Epithelial cell of esophagus (primary cell): ENCODE measurements at regions not wholly inside any gene's neighbourhood (a gene's known extent, or its start where the extent isn't known, plus 50 kb on each side); places are given as distances from the start of the nearest gene placed in this dataset.

ENCODE experiments used
- DNase-seq: peaks from one replicate; pipeline ENCODE4 v3.0.0; 2010; ENCODE audit warnings: low read depth
- H3K4me3 ChIP-seq: 2 replicates; pipeline ENCODE4 v1.5.1; 2011; ENCODE audit warnings: mild to moderate bottlenecking, low read length, control low read depth
- TF ChIP-seq, protein P1 (sequence below): IDR thresholded peaks from 2 replicates; pipeline ENCODE4 v1.5.1; 2011; ENCODE audit warnings: low read depth, mild to moderate bottlenecking, low read length, control low read depth, inconsistent platforms; ENCODE audit not compliant: insufficient read depth; ENCODE audit errors: missing control alignments

DNA sequence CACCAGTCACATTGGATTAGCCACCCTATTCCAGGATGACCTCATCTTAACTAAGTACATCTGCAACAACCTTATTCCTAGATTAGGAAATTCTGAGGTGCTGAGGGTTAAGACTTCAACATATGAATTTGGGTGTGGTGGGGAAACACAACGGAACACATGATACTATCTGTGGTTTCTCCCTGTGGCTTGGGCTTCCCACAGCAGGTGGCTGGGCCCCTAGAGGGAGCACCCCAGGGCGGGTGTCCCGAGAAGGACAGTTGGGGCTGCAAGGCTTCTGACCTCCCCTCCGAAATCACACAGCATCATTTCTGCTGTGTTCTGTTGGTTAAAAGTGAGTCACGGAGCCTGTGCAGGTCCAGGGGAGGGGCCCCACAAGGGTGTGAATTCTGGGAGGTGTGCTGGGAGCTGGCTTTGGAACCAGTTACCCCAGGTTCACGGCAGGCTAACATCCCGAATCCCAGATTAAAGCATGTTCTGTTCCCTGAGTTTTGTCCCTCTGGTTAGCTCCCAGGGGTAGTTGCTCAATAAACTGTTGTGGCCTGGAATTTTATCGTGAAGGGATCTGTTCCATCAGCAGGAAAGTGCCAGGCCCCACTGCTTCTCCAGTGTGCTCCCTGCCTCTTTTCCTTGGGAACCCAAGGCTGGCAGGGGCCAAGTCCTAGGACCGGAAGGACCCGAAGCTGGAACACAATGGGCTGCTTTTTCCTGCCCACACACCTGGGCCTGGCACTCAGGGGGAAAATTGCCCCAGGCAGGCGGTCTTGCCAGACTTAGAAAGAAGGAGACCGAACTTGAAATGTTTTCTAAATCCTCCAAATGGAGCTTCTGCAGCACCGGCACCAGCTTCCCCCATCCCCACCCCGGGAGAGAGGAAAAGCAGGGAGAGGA, 154.0 kb upstream of the WNT4 start:
- H3K4me3 ChIP-seq: no peak overlapping the region
- TF ChIP-seq, protein P1, sequence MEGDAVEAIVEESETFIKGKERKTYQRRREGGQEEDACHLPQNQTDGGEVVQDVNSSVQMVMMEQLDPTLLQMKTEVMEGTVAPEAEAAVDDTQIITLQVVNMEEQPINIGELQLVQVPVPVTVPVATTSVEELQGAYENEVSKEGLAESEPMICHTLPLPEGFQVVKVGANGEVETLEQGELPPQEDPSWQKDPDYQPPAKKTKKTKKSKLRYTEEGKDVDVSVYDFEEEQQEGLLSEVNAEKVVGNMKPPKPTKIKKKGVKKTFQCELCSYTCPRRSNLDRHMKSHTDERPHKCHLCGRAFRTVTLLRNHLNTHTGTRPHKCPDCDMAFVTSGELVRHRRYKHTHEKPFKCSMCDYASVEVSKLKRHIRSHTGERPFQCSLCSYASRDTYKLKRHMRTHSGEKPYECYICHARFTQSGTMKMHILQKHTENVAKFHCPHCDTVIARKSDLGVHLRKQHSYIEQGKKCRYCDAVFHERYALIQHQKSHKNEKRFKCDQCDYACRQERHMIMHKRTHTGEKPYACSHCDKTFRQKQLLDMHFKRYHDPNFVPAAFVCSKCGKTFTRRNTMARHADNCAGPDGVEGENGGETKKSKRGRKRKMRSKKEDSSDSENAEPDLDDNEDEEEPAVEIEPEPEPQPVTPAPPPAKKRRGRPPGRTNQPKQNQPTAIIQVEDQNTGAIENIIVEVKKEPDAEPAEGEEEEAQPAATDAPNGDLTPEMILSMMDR: no peak
- peak; percentile 53 for DNase-seq

DNA sequence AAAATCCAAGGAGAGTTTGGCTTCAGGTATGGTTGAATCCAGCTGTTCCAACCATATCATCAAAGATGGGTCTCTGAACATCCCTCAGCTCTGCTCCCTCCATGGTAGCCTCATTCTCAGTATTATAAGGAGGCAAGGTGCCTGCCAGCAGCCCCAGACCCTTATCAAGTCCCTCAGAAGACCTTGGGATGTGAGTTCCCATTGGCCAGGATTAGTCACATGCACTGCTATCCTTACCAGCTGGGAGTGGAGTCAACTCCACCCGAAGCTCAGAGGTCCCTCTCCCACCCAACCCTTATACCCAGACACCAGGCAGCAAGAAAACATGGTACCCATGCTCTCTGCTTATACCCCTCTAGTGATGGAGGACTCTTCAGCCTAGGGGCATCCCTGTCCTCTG, 153.7 kb upstream of the ZBTB40 start:
- TF ChIP-seq, protein P1: no peak
- no peak overlapping the region for H3K4me3 ChIP-seq
- no peak for DNase-seq

DNA sequence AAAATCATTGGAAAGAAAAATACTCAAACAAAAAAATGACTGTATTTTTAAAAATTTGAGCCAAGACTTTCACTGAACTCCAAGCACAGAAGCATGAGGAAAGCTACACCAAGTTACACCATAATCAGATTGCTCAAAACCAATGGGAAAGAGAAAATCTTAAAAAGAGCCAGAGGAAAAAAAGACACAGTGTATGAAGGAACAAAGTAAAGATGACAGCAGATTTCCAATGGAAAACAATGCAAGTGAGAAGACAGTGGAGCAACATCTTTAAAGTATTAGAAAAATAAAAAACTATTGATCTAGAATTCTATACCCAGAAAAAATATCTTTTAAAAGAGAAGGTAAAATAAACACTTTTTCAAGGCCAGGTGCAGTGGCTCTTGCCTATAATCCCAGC, 147.8 kb upstream of the ZBTB40 start:
- DNase-seq: no peak
- TF ChIP-seq, protein P1: no peak
- no peak overlapping the region for H3K4me3 ChIP-seq

DNA sequence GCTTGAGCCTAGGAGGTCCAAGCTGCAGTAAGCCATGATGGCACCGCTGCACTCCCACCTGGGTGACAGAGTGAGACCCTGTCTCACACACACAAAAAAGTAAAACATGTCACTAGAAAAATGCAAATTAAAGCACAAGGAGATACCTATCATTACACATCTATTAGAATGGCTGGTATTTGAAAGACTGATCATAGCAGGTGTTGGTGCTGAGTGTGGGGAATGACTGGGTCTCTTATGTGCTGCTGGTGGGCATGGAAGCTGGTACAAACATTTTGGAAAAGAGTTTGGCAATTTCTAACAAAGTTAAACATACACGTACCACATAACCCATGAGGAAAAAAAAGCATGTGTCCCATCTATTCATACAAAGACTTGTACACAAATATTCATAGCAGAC, 142.1 kb upstream of the ZBTB40 start:
- H3K4me3 ChIP-seq: no peak overlapping the region
- TF ChIP-seq, protein P1: no peak
- no peak for DNase-seq

DNA sequence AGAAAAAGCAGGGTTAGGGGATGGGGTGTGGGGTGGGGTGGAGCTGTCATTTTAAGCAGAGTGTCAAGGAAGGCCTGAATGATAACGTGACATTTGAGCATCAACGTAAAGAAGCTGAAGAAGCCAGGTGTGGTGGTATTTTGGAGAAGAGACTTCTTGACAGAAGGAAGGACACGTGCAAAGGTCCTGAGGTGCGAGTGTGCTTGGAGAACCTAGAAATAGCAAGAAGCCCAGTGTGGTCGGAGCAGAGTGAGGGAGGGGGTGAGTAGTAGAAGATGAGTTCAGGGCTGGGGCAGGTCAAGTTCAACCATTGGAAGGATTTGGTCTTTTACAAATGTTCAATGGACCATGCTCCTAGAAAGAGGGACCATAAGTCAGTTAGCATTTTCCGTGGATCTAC, 140.2 kb upstream of the ZBTB40 start:
- TF ChIP-seq, protein P1: no peak

DNA sequence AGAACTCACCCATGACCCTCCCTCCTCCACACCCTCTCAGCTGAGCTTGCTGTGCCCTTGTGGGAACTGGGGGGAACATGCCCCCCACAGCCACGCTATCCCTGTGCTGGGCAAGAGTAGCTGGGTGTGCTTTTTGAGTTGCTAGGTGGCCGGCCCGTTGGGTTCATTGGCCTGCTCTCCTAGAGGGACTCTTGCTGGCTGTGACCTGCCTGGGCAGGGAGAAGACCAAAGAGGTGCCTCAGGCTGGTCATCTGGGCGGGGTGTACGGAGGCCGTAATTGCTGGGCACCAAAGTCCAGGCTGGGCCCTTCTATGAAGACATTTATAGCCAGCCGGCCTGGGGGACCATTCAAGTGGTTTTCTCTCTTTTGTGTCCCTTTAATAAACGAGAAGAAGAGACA, 138.3 kb upstream of the ZBTB40 start:
- TF ChIP-seq, protein P1: no peak
- no peak overlapping the region for H3K4me3 ChIP-seq
- no peak for DNase-seq

More for the DNA sequence above, 140.2 kb upstream of the ZBTB40 start:
- DNase-seq: no peak
- no peak overlapping the region for H3K4me3 ChIP-seq

DNA sequence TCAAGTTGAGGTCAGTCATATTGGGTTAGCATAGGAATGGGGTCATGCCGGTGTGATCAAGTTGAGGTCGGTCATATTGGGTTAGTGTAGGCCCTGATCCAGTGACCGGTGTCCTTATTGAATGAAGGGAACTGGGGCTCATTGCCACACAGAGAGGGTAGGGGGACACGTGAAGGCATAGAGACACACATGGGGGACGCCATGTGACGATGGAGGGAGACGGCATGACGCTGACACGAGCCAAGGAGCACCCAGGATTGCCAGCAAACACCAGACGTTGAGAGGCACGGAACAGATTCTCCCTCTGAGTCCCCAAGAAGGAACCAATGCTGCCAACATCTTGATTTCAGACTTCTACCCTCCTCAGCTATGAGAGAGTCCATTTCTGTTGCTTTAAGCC, 136.9 kb upstream of the ZBTB40 start:
- TF ChIP-seq, protein P1: no peak
- no peak overlapping the region for H3K4me3 ChIP-seq
- DNase-seq: no peak
